IMR-90 (cell line): ENCODE measurements at regions not wholly inside any gene's neighbourhood (a gene's known extent, or its start where the extent isn't known, plus 50 kb on each side); places are given as distances from the start of the nearest gene placed in this dataset.

Experiments
- ATAC-seq: fragments of 200-7000 bp; cut with Tn5 transposase; 2 replicates; pipeline ENCODE4 v1.9.1; 2020; ENCODE audit warnings: low read depth, mild to moderate bottlenecking, moderate library complexity
- BruUV-seq: library from RNA; stranded (reverse); fragments of 400-500 nt; replicated peaks from 2 replicates; lab custom pipeline; 2021; lab: Mats Ljungman, UMichigan
- CTCF ChIA-PET: fragments of 300-600 bp; formaldehyde crosslinking; extraction: SDS; loops from one replicate; lab custom pipeline; 2021; ENCODE audit warnings: antibody characterized with exemption; lab: Yijun Ruan, JAX
- POLR2A ChIA-PET: fragments of 300-600 bp; sonication (Branson Sonifier 250); formaldehyde crosslinking; loops from one replicate; lab custom pipeline; 2022; ENCODE audit warnings: antibody characterized with exemption; ENCODE audit not compliant: unreplicated experiment; lab: Charles Lee
- DNase-seq: peaks from one replicate; pipeline ENCODE4 v3.0.0; 2013
- H2AFZ ChIP-seq: replicated peaks from 2 replicates; pipeline ENCODE3; 2013; ENCODE audit warnings: low read length, mild to moderate bottlenecking; ENCODE audit not compliant: poor library complexity
- H2AK5ac ChIP-seq: 2 replicates; pipeline ENCODE4 v1.6.1; 2013; ENCODE audit warnings: low read depth, low read length, inconsistent platforms
- H2AK9ac ChIP-seq: replicated peaks from 2 replicates; pipeline ENCODE3; 2013; ENCODE audit warnings: mild to moderate bottlenecking, low read depth, low read length, moderate library complexity; ENCODE audit not compliant: poor library complexity
- H2BK120ac ChIP-seq: 2 replicates; pipeline ENCODE4 v1.6.1; 2013; ENCODE audit warnings: low read depth, low read length, inconsistent platforms
- H2BK15ac ChIP-seq: 3 replicates; pipeline ENCODE4 v1.6.1; 2013; ENCODE audit warnings: low read depth, low read length, inconsistent platforms
- H2BK20ac ChIP-seq: 2 replicates; pipeline ENCODE4 v1.6.1; 2013; ENCODE audit warnings: low read depth, mild to moderate bottlenecking, inconsistent platforms, low read length, moderate library complexity
- H2BK5ac ChIP-seq: 2 replicates; pipeline ENCODE4 v1.6.1; 2013; ENCODE audit warnings: mild to moderate bottlenecking, low read depth, low read length, inconsistent platforms; ENCODE audit not compliant: poor library complexity, severe bottlenecking
- H3K14ac ChIP-seq: replicated peaks from 2 replicates; pipeline ENCODE4 v1.6.1; 2013; ENCODE audit warnings: low read depth, low read length, inconsistent platforms
- H3K18ac ChIP-seq: 2 replicates; pipeline ENCODE4 v1.6.1; 2013; ENCODE audit warnings: low read depth, low read length, control low read depth
- H3K23ac ChIP-seq: 2 replicates; pipeline ENCODE4 v1.6.1; 2013; ENCODE audit warnings: low read depth, low read length, inconsistent platforms
- H3K27ac ChIP-seq: 2 replicates; pipeline ENCODE4 v1.5.1; 2013; ENCODE audit warnings: mild to moderate bottlenecking, control low read depth, low read length; ENCODE audit not compliant: insufficient read depth
- H3K27me3 ChIP-seq: 2 replicates; pipeline ENCODE4 v1.6.1; 2013; ENCODE audit warnings: low read length; ENCODE audit not compliant: control insufficient read depth, insufficient read depth
- H3K36me3 ChIP-seq: 2 replicates; pipeline ENCODE4 v1.6.1; 2013; ENCODE audit warnings: low read length, mixed read lengths; ENCODE audit not compliant: control insufficient read depth, insufficient read depth
- H3K4ac ChIP-seq: 2 replicates; pipeline ENCODE4 v1.6.1; 2013; ENCODE audit warnings: low read depth, low read length, inconsistent platforms
- H3K4me1 ChIP-seq: 2 replicates; pipeline ENCODE4 v1.6.1; 2013; ENCODE audit warnings: low read length, mixed read lengths; ENCODE audit not compliant: control insufficient read depth, insufficient read depth
- H3K4me2 ChIP-seq: 2 replicates; pipeline ENCODE4 v1.6.1; 2013; ENCODE audit warnings: low read depth, mild to moderate bottlenecking, control low read depth, low read length, moderate library complexity
- H3K4me3 ChIP-seq: 2 replicates; pipeline ENCODE4 v1.5.1; 2013; ENCODE audit warnings: low read depth, mild to moderate bottlenecking, control low read depth, low read length, moderate library complexity; ENCODE audit not compliant: insufficient read depth
- H3K56ac ChIP-seq: 2 replicates; pipeline ENCODE4 v1.6.1; 2013; ENCODE audit warnings: low read length, inconsistent platforms; ENCODE audit not compliant: insufficient read depth; ENCODE audit errors: extremely low read depth
- H3K79me1 ChIP-seq, 2 experiments: 2 replicates each; pipeline ENCODE4 v1.6.1; 2013; ENCODE audit warnings: low read length in 2 of 2, inconsistent platforms in 1 of 2, low read depth in 1 of 2
- H3K9ac ChIP-seq: 2 replicates; pipeline ENCODE4 v1.6.1; 2013; ENCODE audit warnings: low read depth, low read length, control low read depth
- H3K9me1 ChIP-seq: 2 replicates; pipeline ENCODE4 v1.6.1; 2013; ENCODE audit warnings: low read length, inconsistent platforms; ENCODE audit not compliant: insufficient read depth
- H3K9me3 ChIP-seq: 2 replicates; pipeline ENCODE4 v1.6.1; 2013; ENCODE audit warnings: low read length; ENCODE audit not compliant: control insufficient read depth, insufficient read depth
- H4K20me1 ChIP-seq: 2 replicates; pipeline ENCODE4 v1.6.1; 2013; ENCODE audit warnings: low read length, inconsistent platforms; ENCODE audit not compliant: insufficient read depth
- H4K5ac ChIP-seq: 2 replicates; pipeline ENCODE4 v1.6.1; 2013; ENCODE audit warnings: mild to moderate bottlenecking, low read depth, low read length, control low read depth
- H4K8ac ChIP-seq, 2 experiments: 2 replicates each; pipeline ENCODE4 v1.6.1; 2013; ENCODE audit warnings: low read depth in 2 of 2, low read length in 2 of 2, control low read depth in 1 of 2, inconsistent platforms in 1 of 2
- H4K91ac ChIP-seq: 2 replicates; pipeline ENCODE4 v1.6.1; 2013; ENCODE audit warnings: low read depth, low read length, inconsistent platforms; ENCODE audit not compliant: insufficient read depth
- BHLHE40 ChIP-seq: fragments of 150-350 bp; IDR thresholded peaks from 2 replicates; pipeline ENCODE4 v1.6.1; 2016; ENCODE audit warnings: mild to moderate bottlenecking, low read depth, low read length
- CEBPB ChIP-seq: IDR thresholded peaks from 2 replicates; pipeline ENCODE4 v1.6.1; 2012; ENCODE audit warnings: low read depth, low read length, improper control_type of control experiment
- CHD1 ChIP-seq: IDR thresholded peaks from 2 replicates; pipeline ENCODE4 v1.6.1; 2012; ENCODE audit warnings: low read depth, low read length, improper control_type of control experiment
- CTCF ChIP-seq: conservative IDR thresholded peaks from 2 replicates; pipeline ENCODE4 v1.5.1; 2012; ENCODE audit warnings: mild to moderate bottlenecking, low read depth, low read length, improper control_type of control experiment
- ELK1 ChIP-seq: fragments of 150-350 bp; IDR thresholded peaks from 2 replicates; pipeline ENCODE4 v1.6.1; 2016; ENCODE audit warnings: low read depth, mild to moderate bottlenecking, low read length, moderate library complexity, borderline replicate concordance
- FOS ChIP-seq: fragments of 150-350 bp; IDR thresholded peaks from 2 replicates; pipeline ENCODE4 v1.6.1; 2016; ENCODE audit warnings: low read depth, low read length
- MAFK ChIP-seq: IDR thresholded peaks from 2 replicates; pipeline ENCODE4 v1.6.1; 2012; ENCODE audit warnings: low read depth, low read length, improper control_type of control experiment
- MAZ ChIP-seq: IDR thresholded peaks from 2 replicates; pipeline ENCODE4 v1.6.1; 2012; ENCODE audit warnings: low read depth, mild to moderate bottlenecking, low read length, improper control_type of control experiment, moderate library complexity, borderline replicate concordance
- NFE2L2 ChIP-seq: fragments of 150-350 bp; IDR thresholded peaks from 2 replicates; pipeline ENCODE4 v1.6.1; 2016; ENCODE audit warnings: low read depth, mild to moderate bottlenecking, low read length
- POLR2A ChIP-seq: IDR thresholded peaks from 2 replicates; pipeline ENCODE4 v1.6.1; 2012; ENCODE audit warnings: mild to moderate bottlenecking, low read depth, low read length
- RAD21 ChIP-seq: IDR thresholded peaks from 2 replicates; pipeline ENCODE4 v1.6.1; 2012; ENCODE audit warnings: low read length, improper control_type of control experiment
- RCOR1 ChIP-seq: IDR thresholded peaks from 2 replicates; pipeline ENCODE4 v1.6.1; 2012; ENCODE audit warnings: mild to moderate bottlenecking, low read length, improper control_type of control experiment; ENCODE audit not compliant: insufficient replicate concordance
- SMC3 ChIP-seq: fragments of 150-350 bp; IDR thresholded peaks from 2 replicates; pipeline ENCODE4 v1.6.1; 2016; ENCODE audit warnings: low read depth, mild to moderate bottlenecking, antibody characterized with exemption, low read length, moderate library complexity
- WGBS, 2 experiments: methylation state at CpG; one replicate each; pipeline versions ENCODE4 v1.1.5 to v1.1.7; 2013; ENCODE audit warnings: missing lambda C conversion rate in 2 of 2; ENCODE audit not compliant: insufficient read length in 1 of 2; ENCODE audit errors: extremely low coverage in 2 of 2; 5-methylcytosine and 5-hydroxymethylcytosine counted together
- dilution Hi-C: fragments of 300-500 bp; cut with HindIII; formaldehyde crosslinking; loops from one replicate; pipeline ENCODE4 v1.14.3; 2018; ENCODE audit warnings: low sequenced_read_pairs; ENCODE audit not compliant: unreplicated experiment
- in situ Hi-C: fragments of 300-500 bp; cut with MboI; formaldehyde crosslinking; loops from 3 replicates; pipeline ENCODE4 v1.14.3; 2019; ENCODE audit warnings: low sequenced_read_pairs, inconsistent platforms, mixed read lengths
- intact Hi-C: fragments of 100-400 bp; cut with micrococcal nuclease; formaldehyde crosslinking; loops from 2 replicates; pipeline ENCODE4 v1.10.0; 2022

- Histone ChIP-seq H3K36me3 (no peaks in the 10 kb centered on the region), H3K18ac (no peak overlapping the region), H3K9me1 (peaks cover 7% of the 10 kb centered on the region), H3K14ac (peak overlapping the region; percentile 51; the same call in 1 of the 2 replicates), H2AFZ (no peak overlapping the region), H3K4ac (0 out of 2 replicates have a peak overlapping the region, but pooled peaks have one; percentile 44), H3K4me1 (peaks cover 14% of the 10 kb centered on the region), H3K79me1 (0 out of 4 replicates have a peak, but pooled peaks cover 0 to 4% of the 10 kb centered on the region in 2 experiments), H2BK120ac (peak overlapping the region; percentile 58; the same call in 1 of the 2 replicates), H2BK20ac (0 out of 2 replicates have a peak overlapping the region, but pooled peaks have one; percentile 18), H3K4me3 (no peak overlapping the region), H3K9ac (no peak overlapping the region), H2AK5ac (no peak overlapping the region), H4K5ac (no peak overlapping the region), H4K20me1 (no peaks in the 10 kb centered on the region), H3K23ac (0 out of 2 replicates have a peak overlapping the region, but pooled peaks have one; percentile 43), H3K9me3 (no peaks in the 10 kb centered on the region), H2BK5ac (no peak overlapping the region), H4K8ac (no peak overlapping the region), H3K56ac (no peak overlapping the region), H2BK15ac (peak overlapping the region; percentile 80; the same call in 2 of the 3 replicates), H3K27me3 (no peaks in the 10 kb centered on the region), H2AK9ac (no peak overlapping the region), H3K4me2 (no peak overlapping the region), H3K27ac (no peak overlapping the region), H4K91ac (no peak overlapping the region)
- ChIA-PET POLR2A (no interaction called here), CTCF (no interaction called here)
- in situ Hi-C loops: no loop called here
- dilution Hi-C loops: no loop called here
- ATAC-seq (no peak), DNase-seq (no peak)
- WGBS, 2 experiments: 100% methylated on average over 1 of the region's 2 CpGs; no CpG with 5 or more reads in 1 of the 2 experiments
- intact Hi-C loops: no loop called here
- no TSS peak for BruUV-seq
- TF ChIP-seq RCOR1: no peak
- TF ChIP-seq CTCF: no peak
- no peak for TF ChIP-seq RAD21
- TF ChIP-seq MAFK: no peak
- TF ChIP-seq NFE2L2: no peak
- no peak for TF ChIP-seq MAZ
- TF ChIP-seq CHD1: no peak
- TF ChIP-seq POLR2A: no peak
- TF ChIP-seq SMC3: no peak
- no peak for TF ChIP-seq FOS
- no peak for TF ChIP-seq CEBPB
- TF ChIP-seq BHLHE40: no peak
- TF ChIP-seq ELK1: no peak
These were observed 123.3 kb upstream of the ELL2 start for GRCh38 chr5:96084874-96085506.
